ENCODE measurements at regions not wholly inside any gene's neighbourhood (a gene's known extent, or its start where the extent isn't known, plus 50 kb on each side); places are given as distances from the start of the nearest gene placed in this dataset.

DNA sequence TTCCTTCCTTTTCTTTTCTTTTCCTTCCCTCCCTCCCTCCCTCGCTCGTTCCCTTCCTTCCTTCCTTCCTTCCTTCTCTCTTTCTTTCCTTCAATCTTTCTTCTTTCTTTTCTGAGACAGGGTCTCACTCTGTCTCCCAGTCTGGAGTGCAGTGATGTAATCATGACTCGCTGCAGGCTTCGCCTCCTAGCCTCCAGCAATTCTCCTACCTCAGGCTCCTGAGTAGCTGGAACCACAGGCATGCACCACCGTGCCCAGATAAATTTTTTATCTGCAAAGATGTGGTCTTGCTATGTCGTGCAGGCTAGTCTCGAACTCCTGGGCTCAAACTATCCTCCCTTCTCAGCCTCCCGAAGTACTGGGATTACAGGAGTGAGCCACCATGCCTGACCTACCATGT lies 81.4 kb downstream of the SPATA31C2 start:
- TF ChIP-seq CTCF (IDR thresholded peaks at IDR 0.05) (no peak), SP1 (CRISPR knock-in tag; conservative IDR thresholded peaks at IDR 0.05) (no peak), ZSCAN18 (CRISPR knock-in tag; IDR thresholded peaks at IDR 0.05) (no peak)
